ENCODE measurements at regions not wholly inside any gene's neighbourhood (a gene's known extent, or its start where the extent isn't known, plus 50 kb on each side); places are given as distances from the start of the nearest gene placed in this dataset.

DNA sequence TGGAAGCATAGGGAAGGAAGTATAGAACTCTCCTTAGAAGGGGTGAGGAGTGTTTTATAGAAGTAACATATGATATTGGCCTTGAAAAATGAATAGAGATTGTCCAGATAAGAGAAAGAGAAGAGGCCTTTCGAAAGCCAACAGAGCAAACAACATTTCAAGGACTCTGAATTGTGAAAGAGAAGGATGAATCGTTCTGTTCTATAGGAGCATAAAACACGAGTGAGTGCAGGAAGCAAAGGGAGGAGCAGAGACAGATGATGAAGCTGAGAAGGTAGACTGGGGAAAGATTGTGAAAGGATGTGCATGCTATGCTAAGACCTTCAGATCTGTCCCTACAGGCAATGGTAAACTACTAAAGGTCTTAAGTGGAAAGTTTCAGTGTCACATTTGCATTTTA is 271.0 kb downstream of the TMEM161B start:
- Histone ChIP-seq H3K9me3 (no peaks in the 10 kb centered on the region), H3K27me3 (no peaks in the 10 kb centered on the region), H3K4me1 (no peaks in the 10 kb centered on the region), H3K36me3 (no peaks in the 10 kb centered on the region), H3K4me3 (no peak overlapping the region), H3K27ac (no peak overlapping the region)
- no peak for TF ChIP-seq EP300 (IDR thresholded peaks at IDR 0.05)
- TF ChIP-seq CTCF (IDR thresholded peaks at IDR 0.05) = no peak
- no peak for TF ChIP-seq POLR2A (IDR thresholded peaks at IDR 0.05)
- DNase-seq (ENCODE audit: low spot score in 2 of 2) = no peak
- 40 to 43% methylated on average over 2 of the region's 3 CpGs for WGBS, 2 donors

DNA sequence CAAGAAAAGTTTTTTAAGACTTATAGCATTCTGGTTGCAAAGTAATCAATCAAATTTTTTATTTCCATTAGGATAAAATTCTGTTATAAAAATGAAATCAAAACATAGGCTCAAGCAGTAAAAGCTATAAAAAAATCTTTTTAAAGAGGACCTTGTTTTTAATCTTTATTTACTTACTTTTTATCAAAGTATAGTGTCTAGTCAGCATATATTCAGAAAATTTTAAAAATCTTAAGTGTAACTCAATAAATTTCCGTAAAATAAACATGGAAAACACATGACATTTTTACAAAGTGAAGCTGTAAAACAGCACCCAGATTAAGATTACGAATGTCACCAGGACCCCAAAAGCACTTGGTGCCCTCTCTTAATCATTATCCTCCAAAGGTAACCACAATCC is 302.4 kb downstream of the TMEM161B start:
- Histone ChIP-seq H3K9me3 (no peaks in the 10 kb centered on the region), H3K36me3 (no peaks in the 10 kb centered on the region), H3K4me3 (no peak overlapping the region), H3K27ac (no peak overlapping the region), H3K4me1 (no peaks in the 10 kb centered on the region), H3K27me3 (no peaks in the 10 kb centered on the region)
- DNase-seq (ENCODE audit: low spot score in 2 of 2) = no peak
- WGBS, 2 donors = 38 to 47% methylated on average over 2 of the region's 2 CpGs
- no peak for TF ChIP-seq CTCF (IDR thresholded peaks at IDR 0.05)
- no peak for TF ChIP-seq EP300 (IDR thresholded peaks at IDR 0.05)
- TF ChIP-seq POLR2A (IDR thresholded peaks at IDR 0.05) = no peak

DNA sequence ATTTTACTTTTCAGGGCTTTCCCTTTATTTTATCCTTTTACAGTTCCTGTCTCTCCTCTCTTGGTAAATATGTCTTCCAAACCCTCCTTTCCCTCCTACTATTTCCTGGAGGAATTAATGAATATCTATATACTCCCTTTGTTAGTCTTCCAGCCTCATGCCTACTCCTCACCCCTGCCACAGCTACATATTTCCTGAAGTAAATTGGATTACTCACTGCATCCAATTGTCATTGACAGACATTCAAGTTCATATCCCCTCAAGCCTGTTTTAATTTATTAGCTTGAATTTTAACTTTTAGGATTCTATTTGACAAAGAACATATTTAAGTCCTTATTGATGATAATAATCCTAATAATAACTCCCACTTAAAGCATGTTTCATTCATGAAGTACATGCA is 314.5 kb downstream of the TMEM161B start:
- no peaks in the 10 kb centered on the region for H3K27me3 ChIP-seq
- H3K4me1 ChIP-seq = no peaks in the 10 kb centered on the region
- no peak for DNase-seq (ENCODE audit: low spot score in 2 of 2)
- H3K4me3 ChIP-seq = no peak overlapping the region
- TF ChIP-seq EP300 (IDR thresholded peaks at IDR 0.05) (no peak), CTCF (IDR thresholded peaks at IDR 0.05) (no peak), POLR2A (IDR thresholded peaks at IDR 0.05) (no peak)
- no peaks in the 10 kb centered on the region for H3K36me3 ChIP-seq
- H3K9me3 ChIP-seq = no peaks in the 10 kb centered on the region
- H3K27ac ChIP-seq = no peak overlapping the region

DNA sequence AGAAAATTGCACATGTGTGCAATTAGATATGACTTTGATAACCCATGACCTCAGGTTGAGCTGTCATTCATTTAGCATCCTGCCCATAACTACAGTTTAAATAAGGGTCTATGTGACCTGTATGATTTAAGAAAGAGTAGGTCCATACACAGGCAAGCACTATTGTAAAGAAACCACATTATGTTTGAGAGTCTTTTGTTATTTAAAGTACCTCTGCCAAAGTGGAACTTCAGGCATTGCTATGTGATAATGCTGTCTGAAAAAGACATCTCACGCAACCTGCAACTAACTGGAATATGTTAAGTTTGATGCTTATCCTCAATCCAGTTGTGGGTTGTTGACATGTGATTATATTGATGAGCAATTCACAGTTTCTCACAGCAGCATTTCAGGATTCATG is 317.0 kb downstream of the TMEM161B start:
- H3K4me3 ChIP-seq = no peak overlapping the region
- TF ChIP-seq POLR2A (IDR thresholded peaks at IDR 0.05) (no peak), CTCF (IDR thresholded peaks at IDR 0.05) (no peak), EP300 (IDR thresholded peaks at IDR 0.05) (no peak)
- H3K27ac ChIP-seq = no peak overlapping the region
- H3K4me1 ChIP-seq = no peaks in the 10 kb centered on the region
- no peaks in the 10 kb centered on the region for H3K36me3 ChIP-seq
- 89 to 90% methylated on average over 1 of the region's 1 CpG for WGBS, 2 donors
- no peaks in the 10 kb centered on the region for H3K9me3 ChIP-seq
- H3K27me3 ChIP-seq = no peaks in the 10 kb centered on the region
- no peak for DNase-seq (ENCODE audit: low spot score in 2 of 2)

- no peaks in the 10 kb centered on the region for H3K36me3 ChIP-seq
- no peaks in the 10 kb centered on the region for H3K4me1 ChIP-seq
- no peaks in the 10 kb centered on the region for H3K9me3 ChIP-seq
- no peak for DNase-seq (ENCODE audit: low spot score in 2 of 2)
- no peaks in the 10 kb centered on the region for H3K27me3 ChIP-seq
- 46% methylated on average over 10 of the region's 10 CpGs for WGBS, 2 donors
- H3K4me3 ChIP-seq = no peak overlapping the region
- TF ChIP-seq POLR2A (IDR thresholded peaks at IDR 0.05) (no peak), EP300 (IDR thresholded peaks at IDR 0.05) (no peak), CTCF (IDR thresholded peaks at IDR 0.05) (no peak)
- no peak overlapping the region for H3K27ac ChIP-seq
Observed at GRCh38 chr5:87949676-87950631, 318.7 kb downstream of the TMEM161B start.

Measured in tibial nerve (tissue), 4 donors.